Endothelial cell (in vitro differentiated cells): ENCODE measurements at regions not wholly inside any gene's neighbourhood (a gene's known extent, or its start where the extent isn't known, plus 50 kb on each side); places are given as distances from the start of the nearest gene placed in this dataset.

Experiments used
- DNase-seq: peaks from one replicate; pipeline ENCODE4 v3.0.0; 2021; ENCODE audit warnings: low spot score
- H3K27ac Mint-ChIP-seq: one replicate; pipeline ENCODE4 v1.8.0; 2021; ENCODE audit warnings: mixed read lengths, inconsistent platforms; ENCODE audit not compliant: unreplicated experiment
- H3K27me3 Mint-ChIP-seq: one replicate; pipeline ENCODE4 v1.8.0; 2021; ENCODE audit warnings: mild to moderate bottlenecking, moderate library complexity, mixed read lengths, inconsistent platforms; ENCODE audit not compliant: unreplicated experiment
- H3K36me3 Mint-ChIP-seq: one replicate; pipeline ENCODE4 v1.8.0; 2021; ENCODE audit warnings: mild to moderate bottlenecking, low read depth, mixed read lengths, inconsistent platforms; ENCODE audit not compliant: unreplicated experiment
- H3K4me1 Mint-ChIP-seq: one replicate; pipeline ENCODE4 v1.8.0; 2021; ENCODE audit warnings: mild to moderate bottlenecking, mixed read lengths, inconsistent platforms; ENCODE audit not compliant: unreplicated experiment
- H3K4me3 Mint-ChIP-seq: one replicate; pipeline ENCODE4 v1.8.0; 2021; ENCODE audit warnings: mild to moderate bottlenecking, mixed read lengths, inconsistent platforms; ENCODE audit not compliant: unreplicated experiment
- H3K9me3 Mint-ChIP-seq: one replicate; pipeline ENCODE4 v1.8.0; 2021; ENCODE audit warnings: mixed read lengths, inconsistent platforms; ENCODE audit not compliant: unreplicated experiment
- CTCF ChIP-seq: fragments of 200-600 bp; sonication (generic); IDR thresholded peaks from one replicate; pipeline ENCODE4 v1.5.0; 2021; ENCODE audit warnings: antibody characterized with exemption; ENCODE audit not compliant: unreplicated experiment

GRCh38 chr12:77392467-77393088, 327.2 kb upstream of the E2F7 start:
- Mint-ChIP-seq H3K27ac (no peak overlapping the region), H3K4me3 (no peak overlapping the region), H3K27me3 (peaks cover 3% of the 10 kb centered on the region), H3K36me3 (no peaks in the 10 kb centered on the region), H3K9me3 (no peaks in the 10 kb centered on the region), H3K4me1 (peaks cover 30% of the 10 kb centered on the region)
- no peak for DNase-seq
- no peak for TF ChIP-seq CTCF

GRCh38 chr12:77388445-77389265, 323.3 kb upstream of the E2F7 start:
- no peak for TF ChIP-seq CTCF
- peaks cover 3% of the 10 kb centered on the region for H3K27me3 Mint-ChIP-seq
- H3K36me3 Mint-ChIP-seq, result no peaks in the 10 kb centered on the region
- no peaks in the 10 kb centered on the region for H3K9me3 Mint-ChIP-seq
- no peak overlapping the region for H3K4me3 Mint-ChIP-seq
- DNase-seq, result no peak
- H3K4me1 Mint-ChIP-seq, result peaks cover 32% of the 10 kb centered on the region
- no peak overlapping the region for H3K27ac Mint-ChIP-seq

- Mint-ChIP-seq H3K27me3 (peaks cover 3% of the 10 kb centered on the region), H3K36me3 (no peaks in the 10 kb centered on the region), H3K4me3 (no peak overlapping the region), H3K27ac (no peak overlapping the region), H3K9me3 (no peaks in the 10 kb centered on the region), H3K4me1 (peaks cover 29% of the 10 kb centered on the region)
- no peak for TF ChIP-seq CTCF
- DNase-seq, result no peak
Measured at GRCh38 chr12:77387671-77388070, 322.3 kb upstream of the E2F7 start.

GRCh38 chr12:77387214-77387613, 321.8 kb upstream of the E2F7 start:
- Mint-ChIP-seq H3K27me3 (peaks cover 3% of the 10 kb centered on the region), H3K9me3 (no peaks in the 10 kb centered on the region), H3K4me1 (peaks cover 26% of the 10 kb centered on the region), H3K4me3 (no peak overlapping the region), H3K27ac (no peak overlapping the region), H3K36me3 (no peaks in the 10 kb centered on the region)
- TF ChIP-seq CTCF, result no peak
- no peak for DNase-seq

- Mint-ChIP-seq H3K4me1 (peaks cover 8% of the 10 kb centered on the region), H3K27ac (no peak overlapping the region), H3K9me3 (no peaks in the 10 kb centered on the region), H3K27me3 (peaks cover 3% of the 10 kb centered on the region), H3K36me3 (no peaks in the 10 kb centered on the region), H3K4me3 (no peak overlapping the region)
- no peak for TF ChIP-seq CTCF
- DNase-seq, result no peak
Measured at GRCh38 chr12:77384941-77385340, 319.6 kb upstream of the E2F7 start.
